Activated CD8-positive, alpha-beta memory T cell treated with anti-CD3 and anti-CD28 coated beads, Interleukin-2, amount 10 ng/mL, durations not matched to agents 7 days and 5 days (primary cell): ENCODE measurements at regions not wholly inside any gene's neighbourhood (a gene's known extent, or its start where the extent isn't known, plus 50 kb on each side); places are given as distances from the start of the nearest gene placed in this dataset.

ENCODE experiments used
- ATAC-seq: fragments of 150-1000 bp; cut with Tn5 transposase; one replicate; pipeline ENCODE4 v1.10.0; 2021; ENCODE audit warnings: moderate library complexity
- CTCF ChIA-PET: fragments of 350-600 bp; sonication (Branson Sonifier 250); formaldehyde crosslinking; loops from one replicate; lab custom pipeline; 2021; ENCODE audit warnings: antibody characterized with exemption; lab: Charles Lee
- DNase-seq: peaks from one replicate; pipeline ENCODE4 v3.0.0-alpha.2; 2020
- H3K27ac Mint-ChIP-seq: one replicate; pipeline ENCODE4 v1.8.0; 2021; ENCODE audit warnings: mild to moderate bottlenecking, mixed read lengths
- H3K27me3 Mint-ChIP-seq: one replicate; pipeline ENCODE4 v1.8.0; 2021; ENCODE audit warnings: mixed read lengths
- H3K36me3 Mint-ChIP-seq: one replicate; pipeline ENCODE4 v1.8.0; 2021; ENCODE audit warnings: mild to moderate bottlenecking, mixed read lengths
- H3K4me1 Mint-ChIP-seq: one replicate; pipeline ENCODE4 v1.8.0; 2021; ENCODE audit warnings: mixed read lengths
- H3K4me3 Mint-ChIP-seq: one replicate; pipeline ENCODE4 v1.8.0; 2021; ENCODE audit warnings: mild to moderate bottlenecking, moderate library complexity, mixed read lengths
- H3K9me3 Mint-ChIP-seq: one replicate; pipeline ENCODE4 v1.8.0; 2022; ENCODE audit warnings: low read depth, mixed read lengths

- DNase-seq (no peak), ATAC-seq (no peak)
- CTCF ChIA-PET: no interaction called here
- Mint-ChIP-seq H3K27me3 (peaks cover 12% of the 10 kb centered on the region), H3K9me3 (no peaks in the 10 kb centered on the region), H3K27ac (no peak overlapping the region), H3K4me1 (no peaks in the 10 kb centered on the region), H3K4me3 (no peak overlapping the region), H3K36me3 (no peaks in the 10 kb centered on the region)
Observed at GRCh38 chr10:3588346-3588745, 196.7 kb downstream of the KLF6 start.

- DNase-seq (no peak), ATAC-seq (no peak)
Observed at GRCh38 chr10:3584926-3585784, 199.9 kb downstream of the KLF6 start.

GRCh38 chr10:3580565-3580964, 204.4 kb downstream of the KLF6 start:
- no peak for DNase-seq
- Mint-ChIP-seq H3K36me3 (no peaks in the 10 kb centered on the region), H3K27ac (no peak overlapping the region), H3K9me3 (no peaks in the 10 kb centered on the region), H3K4me1 (peaks cover 3% of the 10 kb centered on the region), H3K27me3 (peaks cover 9% of the 10 kb centered on the region), H3K4me3 (no peak overlapping the region)
- no peak for ATAC-seq
- CTCF ChIA-PET: no interaction called here

More at GRCh38 chr10:3584926-3585784, 199.9 kb downstream of the KLF6 start:
- Mint-ChIP-seq H3K4me3 (no peak overlapping the region), H3K27ac (no peak overlapping the region), H3K27me3 (peaks cover 9% of the 10 kb centered on the region), H3K4me1 (peaks cover 2% of the 10 kb centered on the region), H3K9me3 (no peaks in the 10 kb centered on the region), H3K36me3 (no peaks in the 10 kb centered on the region)
- CTCF ChIA-PET: no interaction called here

GRCh38 chr10:3579845-3580244, 205.2 kb downstream of the KLF6 start:
- Mint-ChIP-seq H3K36me3 (no peaks in the 10 kb centered on the region), H3K9me3 (no peaks in the 10 kb centered on the region), H3K27ac (no peak overlapping the region), H3K4me3 (no peak overlapping the region), H3K4me1 (peaks cover 3% of the 10 kb centered on the region), H3K27me3 (peaks cover 16% of the 10 kb centered on the region)
- ATAC-seq: no peak
- CTCF ChIA-PET: no interaction called here
- DNase-seq: no peak

GRCh38 chr10:3578682-3579081, 206.3 kb downstream of the KLF6 start:
- Mint-ChIP-seq H3K9me3 (no peaks in the 10 kb centered on the region), H3K27me3 (peaks cover 22% of the 10 kb centered on the region), H3K27ac (no peak overlapping the region), H3K36me3 (no peaks in the 10 kb centered on the region), H3K4me1 (peaks cover 3% of the 10 kb centered on the region), H3K4me3 (no peak overlapping the region)
- ATAC-seq (no peak), DNase-seq (no peak)
- CTCF ChIA-PET: no interaction called here

DNA sequence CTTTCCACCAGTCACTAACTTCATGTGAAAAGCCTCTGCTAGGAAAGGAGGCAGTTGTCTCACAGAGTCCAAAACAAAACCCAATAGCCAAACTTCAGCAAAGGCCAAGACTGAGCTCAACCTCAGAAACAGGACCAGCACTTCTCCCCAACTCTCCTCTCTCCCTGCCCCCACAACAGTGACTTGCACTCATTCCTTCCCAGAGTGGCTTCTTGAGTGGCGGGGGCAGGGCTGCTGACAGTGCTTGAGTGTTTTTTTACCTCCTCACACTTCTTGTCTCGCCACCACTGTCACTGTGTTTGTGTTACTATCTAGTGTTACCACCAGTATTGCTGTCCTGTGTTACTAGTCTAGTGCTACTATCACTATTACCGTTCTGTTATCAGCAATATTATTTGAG, 206.8 kb downstream of the KLF6 start:
- CTCF ChIA-PET: no interaction called here
- ATAC-seq: no peak
- H3K27me3 Mint-ChIP-seq: peaks cover 22% of the 10 kb centered on the region

DNA sequence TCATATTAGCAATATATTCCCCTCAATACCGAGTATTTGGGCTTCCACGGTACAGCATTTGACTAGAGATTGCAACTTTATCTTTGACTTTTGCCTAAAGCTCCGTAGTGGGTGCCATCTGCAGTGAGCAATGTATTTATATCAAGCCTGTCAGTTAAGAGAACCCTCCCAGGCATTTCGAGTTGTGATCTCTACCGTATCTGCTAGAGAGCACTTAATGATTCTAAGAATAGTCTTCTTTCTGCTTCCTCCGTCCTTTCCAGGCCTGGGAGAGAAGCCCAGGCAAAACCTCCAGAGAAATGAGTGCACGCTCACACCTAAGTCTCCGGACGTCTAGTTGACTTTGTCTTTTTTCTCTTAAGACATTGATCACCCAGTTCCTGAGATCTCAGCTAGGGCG, 210.6 kb downstream of the KLF6 start:
- no peaks in the 10 kb centered on the region for H3K36me3 Mint-ChIP-seq
- DNase-seq: no peak

More for the DNA sequence above, 206.8 kb downstream of the KLF6 start:
- DNase-seq: no peak
- H3K36me3 Mint-ChIP-seq: no peaks in the 10 kb centered on the region
- no peak overlapping the region for H3K27ac Mint-ChIP-seq
- H3K4me3 Mint-ChIP-seq: no peak overlapping the region
- no peaks in the 10 kb centered on the region for H3K9me3 Mint-ChIP-seq
- peaks cover 3% of the 10 kb centered on the region for H3K4me1 Mint-ChIP-seq

GRCh38 chr10:3573498-3573897, 211.5 kb downstream of the KLF6 start:
- H3K9me3 Mint-ChIP-seq: no peaks in the 10 kb centered on the region
- CTCF ChIA-PET: no interaction called here
- H3K27me3 Mint-ChIP-seq: peaks cover 30% of the 10 kb centered on the region
- DNase-seq: no peak
- H3K4me3 Mint-ChIP-seq: no peak overlapping the region
- ATAC-seq: no peak
- H3K27ac Mint-ChIP-seq: no peak overlapping the region
- no peaks in the 10 kb centered on the region for H3K36me3 Mint-ChIP-seq
- H3K4me1 Mint-ChIP-seq: peaks cover 2% of the 10 kb centered on the region

More for the DNA sequence above, 210.6 kb downstream of the KLF6 start:
- Mint-ChIP-seq H3K9me3 (no peaks in the 10 kb centered on the region), H3K27me3 (peaks cover 30% of the 10 kb centered on the region), H3K4me3 (no peak overlapping the region), H3K27ac (no peak overlapping the region), H3K4me1 (no peaks in the 10 kb centered on the region)
- ATAC-seq: no peak
- CTCF ChIA-PET: no interaction called here

GRCh38 chr10:3571310-3571825, 213.6 kb downstream of the KLF6 start:
- H3K4me1 Mint-ChIP-seq: peaks cover 12% of the 10 kb centered on the region
- no peak for ATAC-seq
- H3K4me3 Mint-ChIP-seq: no peak overlapping the region
- H3K9me3 Mint-ChIP-seq: no peaks in the 10 kb centered on the region
- H3K36me3 Mint-ChIP-seq: no peaks in the 10 kb centered on the region
- H3K27ac Mint-ChIP-seq: no peak overlapping the region
- CTCF ChIA-PET: no interaction called here
- peaks cover 28% of the 10 kb centered on the region for H3K27me3 Mint-ChIP-seq
- DNase-seq: no peak

- no peaks in the 10 kb centered on the region for H3K36me3 Mint-ChIP-seq
- H3K27me3 Mint-ChIP-seq: peaks cover 25% of the 10 kb centered on the region
- CTCF ChIA-PET: no interaction called here
- H3K27ac Mint-ChIP-seq: no peak overlapping the region
- no peak for ATAC-seq
- H3K4me1 Mint-ChIP-seq: peaks cover 12% of the 10 kb centered on the region
- H3K9me3 Mint-ChIP-seq: no peaks in the 10 kb centered on the region
- no peak for DNase-seq
- H3K4me3 Mint-ChIP-seq: no peak overlapping the region
Observed at GRCh38 chr10:3570855-3571266, 214.1 kb downstream of the KLF6 start.

DNA sequence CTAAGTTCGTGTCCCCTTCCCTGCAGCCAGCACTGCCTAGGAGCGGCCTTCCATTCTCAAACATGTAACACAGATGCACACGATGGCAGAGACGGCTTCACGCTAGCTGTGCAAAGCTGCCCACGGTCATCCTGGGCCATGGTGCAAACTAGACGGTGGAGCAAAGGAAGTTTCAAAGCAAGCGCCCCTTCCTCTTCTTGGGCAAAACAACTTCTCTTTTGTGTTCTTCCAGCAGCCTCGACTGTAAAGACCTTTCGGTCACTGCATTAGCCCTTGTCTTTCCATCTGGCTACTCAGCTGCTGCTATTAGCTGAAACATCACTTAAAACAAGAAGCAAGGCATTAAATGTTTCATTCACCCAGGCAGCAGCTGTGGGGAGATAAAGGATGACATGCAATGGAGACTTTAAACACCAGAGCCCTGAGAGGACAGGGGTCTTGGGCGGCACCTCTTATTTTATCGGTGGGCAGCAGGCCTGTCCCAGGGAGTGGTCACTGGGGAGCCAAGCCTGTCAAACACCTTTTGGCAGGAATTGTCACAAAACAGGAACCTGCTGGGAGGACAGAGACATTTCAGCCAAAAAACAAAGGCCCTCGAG, 214.8 kb downstream of the KLF6 start:
- no peak for DNase-seq

DNA sequence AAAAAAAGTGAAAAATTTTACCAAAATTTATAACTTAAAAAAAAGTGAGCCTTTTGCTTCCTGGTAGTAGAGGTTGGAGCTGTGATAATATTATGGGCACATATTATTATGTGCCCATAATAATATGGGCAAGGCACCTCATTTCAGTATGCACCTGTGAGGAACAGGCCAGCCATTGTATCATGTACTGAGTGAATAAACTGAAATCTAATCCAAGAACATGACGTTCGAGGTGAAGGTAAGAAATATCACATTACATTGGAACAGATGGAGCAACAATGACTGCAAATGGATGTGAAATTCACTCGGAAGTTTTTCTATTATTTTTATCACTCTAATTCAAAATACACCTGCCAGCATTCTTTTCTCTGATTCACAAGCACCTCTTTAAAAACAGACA, 216.0 kb downstream of the KLF6 start:
- DNase-seq: no peak
- Mint-ChIP-seq H3K27ac (no peak overlapping the region), H3K9me3 (no peaks in the 10 kb centered on the region), H3K27me3 (peaks cover 10% of the 10 kb centered on the region), H3K36me3 (no peaks in the 10 kb centered on the region), H3K4me1 (peaks cover 12% of the 10 kb centered on the region), H3K4me3 (no peak overlapping the region)
- ATAC-seq: no peak
- CTCF ChIA-PET: no interaction called here

More for the DNA sequence above, 214.8 kb downstream of the KLF6 start:
- no peak for ATAC-seq
- Mint-ChIP-seq H3K27ac (no peak overlapping the region), H3K27me3 (peaks cover 20% of the 10 kb centered on the region), H3K9me3 (no peaks in the 10 kb centered on the region), H3K4me3 (no peak overlapping the region), H3K36me3 (no peaks in the 10 kb centered on the region), H3K4me1 (peaks cover 12% of the 10 kb centered on the region)
- CTCF ChIA-PET: interaction anchor here (0.8 kb wide), 1 partner anchor 1072 kb away, joined by 3 read pairs; no protein-coding TSS in a partner anchor

DNA sequence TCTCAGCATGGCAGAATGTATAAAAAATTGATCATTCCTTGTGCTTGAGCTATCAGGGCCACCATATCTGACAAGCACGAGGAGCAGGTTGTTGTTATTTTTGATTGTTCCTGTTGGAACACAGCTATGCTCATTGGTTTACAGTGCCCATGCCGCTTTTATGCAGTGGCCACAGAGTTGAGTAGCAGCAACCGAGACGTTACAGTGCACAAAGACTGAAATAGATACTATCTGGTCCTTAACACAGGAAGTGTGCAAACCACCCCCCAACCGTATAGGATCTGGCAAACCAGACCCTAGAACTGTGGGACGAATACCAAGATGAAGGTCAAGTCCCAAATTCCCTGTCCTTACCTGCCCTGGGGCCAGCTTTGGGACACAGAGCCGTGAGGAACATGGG, 216.6 kb downstream of the KLF6 start:
- H3K36me3 Mint-ChIP-seq: no peaks in the 10 kb centered on the region
- no peak for ATAC-seq
- CTCF ChIA-PET: no interaction called here

More for the DNA sequence above, 216.6 kb downstream of the KLF6 start:
- DNase-seq: no peak
- Mint-ChIP-seq H3K9me3 (no peaks in the 10 kb centered on the region), H3K27me3 (peaks cover 10% of the 10 kb centered on the region), H3K27ac (no peak overlapping the region), H3K4me1 (peaks cover 14% of the 10 kb centered on the region), H3K4me3 (no peak overlapping the region)
